DMS 273 treated with DMSO at 0.1 percent for 48 hours (cell line): ENCODE measurements at regions not wholly inside any gene's neighbourhood (a gene's known extent, or its start where the extent isn't known, plus 50 kb on each side); places are given as distances from the start of the nearest gene placed in this dataset.
"Not testable (repeated sequence)": the region's sequence is repeated elsewhere in the genome, so short reads cannot be mapped to it uniquely, and the experiment has no call there.

Experiments used
- DNase-seq: peaks from one replicate; lab custom pipeline; 2025; lab: John Stamatoyannopoulos, UW

- no peak for DNase-seq
Observed at GRCh38 chr11:38438091-38438490, 1840.1 kb upstream of the RAG2 start.

DNA sequence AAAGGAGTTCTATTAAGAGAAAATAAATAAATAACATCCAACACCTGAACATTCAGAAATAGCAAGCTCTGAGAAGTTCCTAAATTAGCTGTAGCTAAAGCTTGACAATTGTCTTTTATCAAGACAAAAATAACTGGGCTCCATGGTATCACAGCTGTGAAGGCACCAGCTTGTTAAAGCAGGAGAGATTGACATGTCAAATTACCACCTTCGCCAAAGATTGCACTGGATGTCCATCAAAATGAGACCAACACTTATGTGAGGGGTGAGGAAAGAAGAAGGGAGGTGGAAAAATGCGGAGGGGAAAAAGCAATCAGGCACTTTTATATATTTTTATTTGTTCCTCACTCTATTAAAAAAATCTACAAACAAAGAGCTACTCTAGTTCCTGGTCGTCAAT, 1827.5 kb upstream of the RAG2 start:
- DNase-seq, result no peak

DNA sequence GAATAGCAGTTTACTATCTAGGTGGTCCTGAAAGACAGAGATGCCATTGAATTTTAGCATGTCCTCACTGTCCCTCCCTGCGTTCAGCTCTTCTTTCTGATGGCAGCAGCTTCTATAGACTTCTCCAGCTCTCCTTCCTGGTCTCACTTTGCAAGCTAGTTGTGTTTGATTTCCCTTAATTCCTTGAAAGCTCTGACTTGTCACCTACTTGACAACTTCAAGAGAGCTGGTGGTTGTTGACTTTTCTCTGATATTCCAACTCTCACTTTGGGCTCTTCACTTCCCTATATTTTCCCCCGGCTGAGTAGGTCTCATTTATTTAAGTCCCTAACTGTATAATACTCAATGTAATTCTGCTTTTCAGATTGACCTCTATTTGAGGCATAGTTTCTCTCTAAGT, 1825.0 kb upstream of the RAG2 start:
- DNase-seq, result no peak

- no peak for DNase-seq
Observed at GRCh38 chr11:38416141-38416540, 1818.1 kb upstream of the RAG2 start.

GRCh38 chr11:38411149-38411548, 1813.1 kb upstream of the RAG2 start:
- no peak for DNase-seq

DNA sequence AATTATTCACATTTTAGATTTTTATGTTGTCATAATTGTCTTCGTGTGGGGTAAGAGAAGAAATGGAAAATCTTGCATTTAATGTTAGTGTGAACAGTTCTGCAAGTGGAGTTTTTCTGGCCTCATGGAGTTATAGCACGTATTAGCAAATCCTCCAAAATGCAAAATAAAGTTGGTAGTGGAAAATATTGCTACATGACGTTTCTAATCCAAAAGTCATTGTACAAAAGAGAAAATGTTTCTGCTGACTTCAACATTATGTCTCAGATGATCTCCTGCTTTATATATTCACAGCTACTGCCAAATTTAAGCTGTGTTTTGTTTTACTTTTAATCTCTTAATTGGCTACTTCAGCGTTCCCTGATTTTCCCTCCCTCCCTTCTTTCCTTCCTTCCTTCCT, 1804.0 kb upstream of the RAG2 start:
- no peak for DNase-seq

DNA sequence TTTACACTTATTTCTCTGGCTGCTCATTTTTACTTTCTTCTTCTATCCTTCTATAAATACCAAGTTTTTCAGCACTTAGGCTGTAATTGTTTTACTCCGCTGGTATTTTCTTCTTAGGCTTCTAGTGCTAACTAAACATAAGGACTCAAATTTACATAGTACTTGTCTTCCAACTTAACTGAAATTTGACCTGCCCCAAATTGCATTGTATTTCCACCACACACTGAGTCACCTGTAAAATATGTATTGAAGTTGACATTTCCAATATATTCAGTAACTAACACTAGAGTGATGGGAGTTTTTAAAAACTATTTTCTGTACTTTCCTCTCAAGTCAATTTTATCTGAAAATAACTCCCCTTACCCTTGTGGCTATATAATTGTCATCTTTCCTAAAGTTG, 1794.1 kb upstream of the RAG2 start:
- no peak for DNase-seq

- DNase-seq, result no peak
Observed at GRCh38 chr11:38384568-38384967, 1786.5 kb upstream of the RAG2 start.

- no peak for DNase-seq
Observed at GRCh38 chr11:38365274-38365673, 1767.2 kb upstream of the RAG2 start.

DNA sequence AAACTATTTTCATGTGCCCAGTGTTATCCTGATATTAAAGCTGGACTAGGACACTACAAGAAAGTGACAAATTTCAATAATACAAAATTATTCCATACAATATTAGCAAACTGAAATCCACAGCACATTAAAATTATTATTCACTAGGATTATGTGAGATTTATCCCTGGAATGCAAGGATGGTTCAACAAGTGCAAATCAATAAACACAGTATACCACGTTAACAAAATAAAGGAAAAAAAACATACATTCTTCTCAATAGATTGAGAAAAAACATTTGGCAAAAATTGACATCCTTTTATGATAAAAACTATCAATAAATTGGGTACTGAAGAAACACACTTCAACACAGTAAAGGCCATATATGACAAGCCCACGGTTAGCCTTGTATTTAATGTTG, 1758.2 kb upstream of the RAG2 start:
- no peak for DNase-seq

DNA sequence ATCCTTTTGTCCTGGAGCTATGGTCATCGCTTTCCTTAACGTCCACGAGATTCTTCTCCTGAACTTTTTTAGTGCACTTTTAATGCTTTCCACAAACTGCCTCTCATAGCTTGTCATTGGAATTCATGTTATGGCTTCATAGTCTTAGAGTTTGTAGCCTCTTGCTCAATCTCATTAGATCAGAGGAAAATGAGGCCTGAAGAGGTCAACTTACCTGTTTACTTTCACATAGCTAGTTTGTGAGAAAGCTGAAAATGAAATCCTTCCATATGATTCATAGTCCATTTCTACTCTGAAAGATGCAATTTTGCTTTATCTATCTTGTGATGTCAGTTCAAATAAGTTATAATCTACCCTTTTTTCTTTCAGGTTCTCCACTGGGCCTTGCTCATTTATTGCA, 1747.2 kb upstream of the RAG2 start:
- no peak for DNase-seq

- not testable (repeated sequence) for DNase-seq
Observed at GRCh38 chr11:38341612-38342011, 1743.6 kb upstream of the RAG2 start.

- DNase-seq, result no peak
Observed at GRCh38 chr11:38339835-38340440, 1741.9 kb upstream of the RAG2 start.

GRCh38 chr11:38338022-38338421, 1740.0 kb upstream of the RAG2 start:
- DNase-seq, result not testable (repeated sequence)

- no peak for DNase-seq
Observed at GRCh38 chr11:38332046-38332445, 1734.0 kb upstream of the RAG2 start.

DNA sequence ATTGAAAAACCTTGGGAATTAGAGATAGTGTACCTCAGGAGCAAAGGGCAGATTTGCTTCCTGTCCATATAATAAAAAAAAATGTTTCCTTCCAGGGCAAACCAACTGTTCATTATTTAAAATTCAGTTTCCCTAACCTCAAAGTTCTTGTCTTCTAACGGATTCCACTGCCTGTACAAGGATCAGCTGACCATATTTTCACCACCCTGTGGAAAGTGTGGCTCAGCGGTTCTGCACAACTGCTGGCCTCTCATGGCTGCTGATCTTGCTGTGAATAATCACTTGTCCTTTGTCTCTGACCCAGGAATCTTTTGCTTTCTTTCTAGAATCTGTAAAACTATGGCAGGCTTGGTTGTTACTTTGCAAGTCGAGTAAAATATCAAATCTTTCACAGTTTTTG, 1732.5 kb upstream of the RAG2 start:
- no peak for DNase-seq

- no peak for DNase-seq
Observed at GRCh38 chr11:38323961-38324761, 1726.1 kb upstream of the RAG2 start.

- no peak for DNase-seq
Observed at GRCh38 chr11:38315151-38315550, 1717.1 kb upstream of the RAG2 start.

DNA sequence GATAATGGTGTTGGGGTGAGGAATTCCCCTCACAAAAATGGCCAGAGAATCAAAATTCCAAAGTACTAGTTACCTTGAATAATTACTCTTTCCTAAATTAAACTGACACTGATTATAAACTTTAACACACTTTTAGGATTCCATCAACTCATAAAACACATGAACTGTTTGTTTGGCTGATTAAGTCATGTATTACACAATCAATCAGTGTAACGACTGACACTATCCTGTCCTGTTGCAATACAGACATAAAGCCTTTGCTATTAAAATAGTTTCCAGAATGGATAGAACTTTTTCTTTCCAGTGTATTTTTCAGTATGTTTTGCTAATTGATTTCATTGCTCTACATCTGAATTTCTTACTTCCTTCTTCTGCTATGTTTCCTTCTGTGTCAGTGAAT, 1709.4 kb upstream of the RAG2 start:
- no peak for DNase-seq

DNA sequence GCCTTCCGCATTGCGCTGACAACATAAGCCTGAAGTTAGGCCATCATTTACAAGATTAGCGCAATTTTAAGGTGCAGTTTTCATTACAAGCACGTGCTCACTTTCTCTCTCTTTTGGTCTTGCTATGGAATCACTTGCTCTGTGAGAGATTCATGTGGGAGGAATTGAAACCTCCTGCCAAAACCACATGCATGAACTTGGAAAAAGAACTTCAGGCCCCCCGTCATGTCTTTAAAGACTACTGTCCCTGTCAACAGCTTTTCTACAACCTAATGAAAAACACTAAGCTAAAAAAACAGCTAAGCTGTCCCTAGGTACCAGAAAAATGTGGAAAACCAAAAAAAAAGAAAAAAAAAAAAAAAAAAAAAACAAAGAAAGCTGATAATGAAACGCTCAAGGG, 1707.6 kb upstream of the RAG2 start:
- DNase-seq, result no peak

DNA sequence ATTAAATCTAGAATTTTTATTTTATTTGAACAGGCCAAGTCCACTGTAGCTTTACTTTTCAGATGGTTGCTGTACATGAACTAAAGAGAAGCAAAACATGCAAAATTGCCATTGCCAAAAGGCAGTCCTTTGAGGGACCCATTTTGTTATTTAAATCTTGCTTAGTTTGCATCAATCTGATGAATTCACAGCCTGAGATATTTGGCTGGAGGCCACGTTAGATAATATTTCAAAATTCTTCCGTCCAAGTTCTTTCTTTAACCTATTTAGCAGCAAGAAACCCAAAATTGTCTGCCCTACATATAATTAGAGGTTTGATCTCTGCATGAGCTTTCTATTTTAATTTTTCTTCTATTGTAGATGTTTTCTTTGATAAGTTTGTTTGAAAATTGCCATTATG, 1706.9 kb upstream of the RAG2 start:
- no peak for DNase-seq

DNA sequence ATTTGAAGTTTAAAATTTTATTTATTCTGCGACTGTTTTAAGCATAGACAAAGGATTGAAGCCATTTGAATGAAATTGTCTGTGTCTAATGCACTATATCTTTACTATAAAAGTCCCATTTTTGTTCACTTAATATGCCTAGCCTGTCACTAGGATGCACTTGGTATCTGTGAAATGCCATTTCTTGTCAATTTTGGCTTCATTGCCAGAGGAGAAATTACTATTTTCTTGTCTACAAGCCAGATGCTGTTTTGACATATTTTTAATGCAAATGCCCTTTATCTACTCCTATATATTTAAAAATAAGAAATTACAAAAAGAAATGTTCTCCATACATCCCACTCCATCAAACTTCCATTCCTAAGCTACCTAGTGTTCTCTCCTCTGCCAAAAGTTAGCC, 1704.5 kb upstream of the RAG2 start:
- no peak for DNase-seq

DNA sequence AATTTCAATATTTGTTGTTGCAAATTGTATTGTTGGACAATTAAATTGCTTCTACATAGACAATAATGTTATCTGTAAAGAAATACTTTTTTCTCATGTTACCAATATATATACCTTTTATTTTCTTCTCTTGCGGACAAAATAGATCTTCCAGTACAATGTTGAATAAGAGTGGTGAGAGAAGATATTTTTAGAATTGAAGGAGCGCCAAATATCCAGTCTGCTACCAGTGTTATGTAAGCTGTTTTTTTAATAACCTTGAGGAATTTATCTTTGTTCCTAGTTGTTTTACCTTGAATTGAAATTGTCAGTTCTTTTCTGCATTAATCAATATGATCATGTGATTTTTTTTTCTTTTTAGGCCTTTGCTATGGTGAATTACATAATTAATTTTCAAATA, 1702.5 kb upstream of the RAG2 start:
- no peak for DNase-seq

- no peak for DNase-seq
Observed at GRCh38 chr11:38296211-38296776, 1698.3 kb upstream of the RAG2 start.
